BLaER1 treated with 17β-estradiol and CSF1 and Interleukin-3, amounts not matched to agents 10 nM and 100 nM (cell line): ENCODE measurements at regions not wholly inside any gene's neighbourhood (a gene's known extent, or its start where the extent isn't known, plus 50 kb on each side); places are given as distances from the start of the nearest gene placed in this dataset.

ENCODE experiments used
- H3K27ac ChIP-seq, 11 experiments: shearing (Covaris generic); formaldehyde crosslinking; 2 replicates each; pipeline ENCODE4 v1.8.1; 2022
- H3K27me3 ChIP-seq, 11 experiments: shearing (Covaris generic); formaldehyde crosslinking; 2 replicates each; pipeline ENCODE4 v1.8.1; 2022
- H3K36me3 ChIP-seq, 11 experiments: shearing (Covaris generic); formaldehyde crosslinking; 2 replicates each; pipeline ENCODE4 v1.8.1; 2022
- H3K4me1 ChIP-seq, 10 experiments: shearing (Covaris generic); formaldehyde crosslinking; 2 replicates each; pipeline ENCODE4 v1.8.1; 2022
- H3K4me2 ChIP-seq, 11 experiments: shearing (Covaris generic); formaldehyde crosslinking; 2 replicates each; pipeline ENCODE4 v1.8.1; 2022
- H3K4me3 ChIP-seq, 10 experiments: shearing (Covaris generic); formaldehyde crosslinking; 2 replicates each; pipeline ENCODE4 v1.8.1; 2022
- H3K9ac ChIP-seq, 11 experiments: shearing (Covaris generic); formaldehyde crosslinking; 2 replicates each; pipeline ENCODE4 v1.8.1; 2022
- H3K9me3 ChIP-seq, 11 experiments: shearing (Covaris generic); formaldehyde crosslinking; replicated peaks in 1 of 11; 2 replicates each; pipeline ENCODE4 v1.8.1; 2022
- H4K20me1 ChIP-seq, 11 experiments: shearing (Covaris generic); formaldehyde crosslinking; 2 replicates each; pipeline ENCODE4 v1.8.1; 2022
- Cebpa-rat ChIP-seq, 11 experiments: shearing (Covaris generic); IDR thresholded peaks; 2 replicates each; pipeline ENCODE4 v1.8.1; 2022

DNA sequence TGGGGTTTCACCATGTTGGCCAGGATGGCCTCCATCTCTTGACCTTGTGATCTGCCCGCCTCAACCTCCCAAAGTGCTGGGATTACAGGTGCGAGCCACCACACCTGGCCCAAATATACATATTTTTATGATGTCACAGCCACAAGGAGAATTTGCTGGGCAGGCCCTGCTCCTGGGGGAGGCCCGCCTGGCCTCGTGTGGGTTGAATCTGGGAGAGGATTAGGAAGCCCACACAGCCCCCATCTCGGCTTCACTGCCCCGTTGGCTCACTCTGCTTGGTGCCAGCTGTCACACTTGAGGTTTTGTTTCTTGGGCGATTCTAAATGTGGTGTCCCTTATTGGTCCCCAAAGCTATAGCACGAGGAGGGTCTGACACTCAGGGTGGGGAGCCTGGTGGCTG, 335.7 kb upstream of the AJAP1 start:
- Histone ChIP-seq H4K20me1 (no peaks in the 10 kb centered on the region), H3K27ac (no peak overlapping the region), H3K9ac (no peak overlapping the region), H3K9me3 (peaks cover 43 to 72% (median 54%) of the 10 kb centered on the region in 11 experiments), H3K4me2 (no peak overlapping the region), H3K4me1 (peaks cover 0 to 9% (median 0%) of the 10 kb centered on the region in 10 experiments; a peak in 5 of 20 replicates), H3K27me3 (no peaks in the 10 kb centered on the region), H3K36me3 (peaks cover 0 to 8% (median 0%) of the 10 kb centered on the region in 11 experiments; a peak in 2 of 22 replicates), H3K4me3 (no peak overlapping the region)
- no peak for TF ChIP-seq Cebpa-rat (IDR thresholded peaks at IDR 0.05)

DNA sequence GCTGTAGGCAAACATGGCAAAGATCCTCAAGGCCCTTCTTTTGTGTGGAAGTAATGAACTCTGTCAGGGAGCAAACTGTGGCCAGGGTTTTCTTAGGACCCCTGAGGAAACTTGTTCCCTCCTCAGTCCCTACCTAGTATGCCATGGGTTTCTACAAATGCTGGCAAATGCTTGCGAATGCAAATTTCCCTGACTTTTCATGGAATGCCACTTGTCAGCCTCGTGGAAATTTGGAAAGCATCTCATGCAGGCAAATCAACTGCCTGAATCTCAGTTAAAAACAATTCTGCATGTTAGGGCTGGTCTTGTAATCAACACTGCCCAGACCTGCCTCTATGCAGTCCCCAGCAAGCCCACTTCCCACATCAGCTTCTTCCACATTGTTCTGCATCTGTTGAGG, 334.9 kb upstream of the AJAP1 start:
- no peak for TF ChIP-seq Cebpa-rat (IDR thresholded peaks at IDR 0.05)

DNA sequence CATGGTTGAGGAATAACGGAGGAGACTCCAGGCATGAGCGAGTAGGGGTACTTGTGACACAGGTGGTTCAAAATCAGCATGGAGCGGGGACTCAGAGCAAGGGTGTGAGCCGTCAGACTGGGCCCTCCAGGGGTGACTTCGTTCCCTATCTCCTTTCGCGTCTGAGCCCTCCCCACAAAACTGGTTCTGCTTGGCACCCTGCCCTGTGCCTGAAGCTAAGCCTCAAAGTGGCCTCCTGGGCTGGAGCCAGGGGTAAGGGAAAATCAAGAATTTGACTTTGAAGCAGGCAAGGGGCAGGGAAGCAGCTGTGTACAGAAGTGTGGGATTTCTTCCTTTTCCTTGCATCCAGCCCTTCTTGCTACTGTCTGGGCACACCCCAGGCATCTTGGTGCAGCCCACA, 331.5 kb upstream of the AJAP1 start:
- Histone ChIP-seq H3K27ac (no peak overlapping the region), H3K36me3 (no peaks in the 10 kb centered on the region), H3K27me3 (no peaks in the 10 kb centered on the region), H3K9me3 (peaks cover 15 to 45% (median 28%) of the 10 kb centered on the region in 11 experiments), H3K9ac (no peak overlapping the region), H3K4me1 (peaks cover 8 to 19% (median 16%) of the 10 kb centered on the region in 10 experiments; a peak in 19 of 20 replicates), H4K20me1 (no peaks in the 10 kb centered on the region), H3K4me3 (no peak overlapping the region), H3K4me2 (no peak overlapping the region)
- TF ChIP-seq Cebpa-rat (IDR thresholded peaks at IDR 0.05): no peak

More for the DNA sequence above, 334.9 kb upstream of the AJAP1 start:
- no peaks in the 10 kb centered on the region for H3K27me3 ChIP-seq
- H3K4me2 ChIP-seq: no peak overlapping the region
- H3K9me3 ChIP-seq: peaks cover 36 to 64% (median 46%) of the 10 kb centered on the region in 11 experiments
- H3K36me3 ChIP-seq: peaks cover 0 to 2% (median 0%) of the 10 kb centered on the region in 11 experiments; a peak in 1 of 22 replicates
- peaks cover 0 to 9% (median 0%) of the 10 kb centered on the region in 10 experiments; a peak in 5 of 20 replicates for H3K4me1 ChIP-seq
- H4K20me1 ChIP-seq: no peaks in the 10 kb centered on the region
- H3K27ac ChIP-seq: no peak overlapping the region
- H3K4me3 ChIP-seq: no peak overlapping the region
- no peak overlapping the region for H3K9ac ChIP-seq

DNA sequence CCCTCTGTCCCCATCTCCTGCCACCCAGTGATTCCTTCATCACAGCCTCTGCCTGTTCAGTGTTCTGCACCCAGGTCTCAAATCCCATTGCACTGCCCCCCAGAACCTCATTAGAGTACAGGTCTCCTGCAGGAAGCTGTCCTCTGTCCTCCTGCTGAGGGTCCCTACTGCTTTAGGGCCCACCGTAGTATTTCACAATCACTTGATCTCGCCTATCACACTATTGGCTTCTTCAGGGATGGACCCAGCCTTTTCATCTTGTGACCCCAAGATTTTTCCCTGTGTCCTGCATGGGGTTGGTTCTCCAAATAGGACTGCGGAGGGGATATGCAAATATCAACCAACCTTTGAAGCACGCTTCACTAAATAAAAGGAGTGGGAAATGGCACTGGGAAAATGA, 331.1 kb upstream of the AJAP1 start:
- H3K9ac ChIP-seq: no peak overlapping the region
- TF ChIP-seq Cebpa-rat (IDR thresholded peaks at IDR 0.05): peak in 2 of 11 experiments; percentile 34 to 58; a peak in 3 of 22 replicates
- H3K4me1 ChIP-seq: peaks cover 8 to 23% (median 20%) of the 10 kb centered on the region in 10 experiments; a peak in 19 of 20 replicates
- no peak overlapping the region for H3K4me3 ChIP-seq
- H3K4me2 ChIP-seq: no peak overlapping the region
- peaks cover 15 to 48% (median 28%) of the 10 kb centered on the region in 11 experiments for H3K9me3 ChIP-seq
- no peak overlapping the region for H3K27ac ChIP-seq
- no peaks in the 10 kb centered on the region for H3K36me3 ChIP-seq
- H4K20me1 ChIP-seq: no peaks in the 10 kb centered on the region
- no peaks in the 10 kb centered on the region for H3K27me3 ChIP-seq

DNA sequence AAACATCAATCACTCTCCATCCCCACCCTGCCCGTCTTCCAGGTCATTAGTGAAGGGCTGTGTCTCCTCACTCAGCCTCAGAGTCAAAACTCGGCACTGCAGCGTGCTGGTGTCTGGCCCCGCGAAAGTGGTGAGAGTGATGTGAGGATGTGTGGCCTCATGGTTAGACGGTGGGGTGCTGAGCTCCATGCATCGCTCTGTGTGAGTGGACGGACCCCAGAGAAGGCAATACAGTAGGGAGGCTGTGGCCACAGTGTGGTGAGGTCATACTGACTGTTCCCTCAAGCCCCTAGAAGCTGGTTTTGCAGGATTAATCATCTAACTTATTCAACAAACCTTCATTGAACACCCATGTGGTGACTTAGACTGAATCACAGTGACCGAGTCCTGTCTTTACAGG, 329.9 kb upstream of the AJAP1 start:
- peaks cover 15 to 41% (median 28%) of the 10 kb centered on the region in 11 experiments for H3K9me3 ChIP-seq
- no peak overlapping the region for H3K4me3 ChIP-seq
- H3K4me2 ChIP-seq: no peak overlapping the region
- no peak for TF ChIP-seq Cebpa-rat (IDR thresholded peaks at IDR 0.05)
- no peak overlapping the region for H3K9ac ChIP-seq
- H3K36me3 ChIP-seq: no peaks in the 10 kb centered on the region
- peaks cover 8 to 24% (median 20%) of the 10 kb centered on the region in 10 experiments; a peak in 19 of 20 replicates for H3K4me1 ChIP-seq
- H3K27ac ChIP-seq: no peak overlapping the region
- H3K27me3 ChIP-seq: no peaks in the 10 kb centered on the region
- H4K20me1 ChIP-seq: no peaks in the 10 kb centered on the region

DNA sequence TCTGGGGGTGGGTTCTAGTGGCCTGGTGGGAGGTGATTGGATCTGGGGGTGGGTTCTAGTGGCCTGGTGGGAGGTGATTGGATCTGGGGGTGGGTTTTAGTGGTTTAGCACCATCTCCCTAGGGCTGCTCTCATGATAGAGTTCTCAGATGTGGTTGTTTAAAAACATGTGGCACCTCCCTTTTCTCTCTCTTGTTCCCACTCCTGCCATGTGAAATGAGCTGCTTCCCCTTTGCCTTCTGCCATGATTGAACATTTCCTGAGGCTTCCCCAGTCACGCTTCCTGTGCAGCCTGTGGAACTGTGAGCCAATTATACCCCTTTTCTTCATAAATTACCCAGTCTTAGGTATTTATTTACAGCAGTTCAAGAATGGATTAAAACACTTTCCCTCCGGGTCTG, 327.3 kb upstream of the AJAP1 start:
- Histone ChIP-seq H3K27ac (no peak overlapping the region), H3K36me3 (no peaks in the 10 kb centered on the region), H3K4me3 (no peak overlapping the region), H3K9ac (no peak overlapping the region), H3K4me2 (peak overlapping the region; percentile 40 to 73 (median 63)), H3K27me3 (no peaks in the 10 kb centered on the region), H3K4me1 (peaks cover 8 to 32% (median 25%) of the 10 kb centered on the region in 10 experiments; a peak in 19 of 20 replicates), H3K9me3 (peaks cover 0 to 18% (median 6%) of the 10 kb centered on the region in 11 experiments; a peak in 13 of 22 replicates), H4K20me1 (no peaks in the 10 kb centered on the region)
- no peak for TF ChIP-seq Cebpa-rat (IDR thresholded peaks at IDR 0.05)

DNA sequence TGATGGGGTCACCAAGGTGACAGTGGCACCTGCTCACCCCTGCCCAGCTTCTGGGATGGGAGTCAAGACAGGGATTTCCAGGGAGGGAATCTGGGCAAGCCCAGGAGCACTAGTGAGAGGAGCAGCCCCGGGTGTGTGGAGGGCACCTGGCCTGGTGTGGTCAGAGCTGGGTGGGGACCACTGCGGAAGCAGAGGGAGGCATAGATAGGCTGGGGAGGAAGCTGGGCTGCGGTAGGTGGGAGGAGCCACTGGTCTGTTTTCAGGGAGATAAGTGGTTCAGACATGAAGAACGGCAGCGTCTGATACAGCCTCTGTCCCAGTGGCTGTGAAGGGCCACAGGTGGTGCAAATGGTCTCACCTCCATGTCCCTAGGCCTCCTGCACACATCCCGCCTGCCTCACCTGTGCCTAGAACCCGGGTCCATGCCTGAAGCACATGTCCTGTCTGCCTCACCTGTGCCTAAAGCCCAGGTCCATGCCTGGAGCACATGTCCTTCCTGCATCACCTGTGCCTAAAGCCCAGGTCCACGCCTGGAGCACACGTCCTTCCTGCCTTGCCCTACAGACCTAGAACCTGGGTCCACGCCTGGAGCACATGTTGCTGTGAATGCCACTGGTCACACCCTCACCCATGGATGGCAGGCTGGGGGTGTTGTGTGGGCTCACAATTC, 325.9 kb upstream of the AJAP1 start:
- H3K4me3 ChIP-seq: no peak overlapping the region
- H3K36me3 ChIP-seq: no peaks in the 10 kb centered on the region
- peak overlapping the region in 5 of 11 experiments; percentile 57 to 73 (median 65); a peak in 4 of 22 replicates for H3K4me2 ChIP-seq
- H3K9me3 ChIP-seq: peaks cover 2 to 16% (median 7%) of the 10 kb centered on the region in 11 experiments; a peak in 21 of 22 replicates
- peaks cover 8 to 38% (median 27%) of the 10 kb centered on the region in 10 experiments; a peak in 19 of 20 replicates for H3K4me1 ChIP-seq
- H4K20me1 ChIP-seq: no peaks in the 10 kb centered on the region
- H3K27me3 ChIP-seq: no peaks in the 10 kb centered on the region
- no peak for TF ChIP-seq Cebpa-rat (IDR thresholded peaks at IDR 0.05)
- no peak overlapping the region for H3K27ac ChIP-seq
- H3K9ac ChIP-seq: no peak overlapping the region

DNA sequence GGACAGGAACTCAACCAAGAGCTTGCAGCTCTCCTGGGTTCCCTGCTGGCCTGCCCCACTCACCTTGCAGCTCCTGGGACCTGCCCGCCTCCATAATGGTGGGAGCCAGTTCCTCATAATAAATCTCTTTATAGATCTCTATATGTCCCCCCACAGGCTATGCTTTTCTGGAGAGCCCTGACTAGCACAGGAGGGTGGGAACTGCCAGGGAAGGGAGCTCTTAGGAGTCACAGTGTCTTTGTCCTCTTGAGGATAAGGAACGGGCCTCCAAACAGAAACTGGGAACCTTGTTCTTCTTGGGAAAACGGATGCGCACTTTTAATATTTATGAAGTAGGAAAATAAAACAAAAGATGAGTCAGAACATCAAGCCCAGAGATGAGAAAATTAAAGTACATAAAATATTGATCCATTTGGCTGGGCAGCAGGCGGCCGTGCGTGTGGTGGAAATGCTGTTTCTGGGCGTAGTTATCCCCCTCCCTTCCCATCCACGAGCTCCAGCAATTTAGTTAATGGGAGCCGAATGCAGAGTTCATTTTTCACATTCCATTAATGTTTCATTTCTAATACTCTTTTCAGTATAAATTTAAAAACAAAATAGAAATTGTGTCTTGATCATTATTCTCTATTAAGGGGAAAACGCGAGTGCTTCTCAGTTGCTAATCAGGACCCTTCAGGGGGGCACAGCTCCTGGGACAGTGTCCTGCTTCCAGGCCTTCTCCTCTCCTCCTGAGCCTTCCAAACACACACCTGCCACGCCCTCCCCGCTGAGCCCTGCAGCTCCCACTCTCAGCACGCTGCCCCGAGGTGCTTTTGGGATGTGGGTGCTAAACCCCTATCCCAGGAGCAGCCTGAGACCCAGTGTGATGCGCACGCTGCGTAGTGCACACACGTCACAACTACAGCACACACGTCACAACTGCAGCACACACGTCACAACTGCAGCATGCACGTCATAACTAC, 323.3 kb upstream of the AJAP1 start:
- no peaks in the 10 kb centered on the region for H3K27me3 ChIP-seq
- H4K20me1 ChIP-seq: no peaks in the 10 kb centered on the region
- H3K4me2 ChIP-seq: no peak overlapping the region
- peaks cover 8 to 38% (median 27%) of the 10 kb centered on the region in 10 experiments; a peak in 19 of 20 replicates for H3K4me1 ChIP-seq
- no peak overlapping the region for H3K4me3 ChIP-seq
- TF ChIP-seq Cebpa-rat (IDR thresholded peaks at IDR 0.05): no peak
- no peak overlapping the region for H3K27ac ChIP-seq
- no peaks in the 10 kb centered on the region for H3K36me3 ChIP-seq
- H3K9ac ChIP-seq: no peak overlapping the region
- peaks cover 8 to 34% (median 14%) of the 10 kb centered on the region in 11 experiments for H3K9me3 ChIP-seq

DNA sequence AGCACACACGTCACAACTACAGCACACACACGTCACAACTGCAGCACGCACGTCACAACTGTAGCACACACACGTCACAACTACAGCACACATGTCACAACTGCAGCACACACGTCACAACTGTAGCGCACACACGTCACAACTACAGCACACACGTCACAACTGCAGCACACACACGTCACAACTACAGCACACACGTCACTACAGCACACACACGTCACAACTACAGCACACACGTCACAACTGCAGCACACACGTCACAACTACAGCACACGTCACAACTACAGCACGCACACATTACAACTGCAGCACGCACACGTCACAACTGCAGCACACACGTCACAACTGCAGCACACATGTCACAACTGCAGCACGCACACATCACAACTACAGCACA, 322.6 kb upstream of the AJAP1 start:
- peaks cover 8 to 34% (median 22%) of the 10 kb centered on the region in 10 experiments; a peak in 19 of 20 replicates for H3K4me1 ChIP-seq

More for the DNA sequence above, 322.6 kb upstream of the AJAP1 start:
- Histone ChIP-seq H3K9me3 (peaks cover 8 to 36% (median 14%) of the 10 kb centered on the region in 11 experiments), H3K4me3 (no peak overlapping the region), H3K4me2 (peak overlapping the region in 6 of 11 experiments; percentile 18 to 47 (median 29); a peak in 9 of 22 replicates), H4K20me1 (no peaks in the 10 kb centered on the region), H3K36me3 (no peaks in the 10 kb centered on the region), H3K27ac (no peak overlapping the region), H3K27me3 (no peaks in the 10 kb centered on the region), H3K9ac (no peak overlapping the region)
- TF ChIP-seq Cebpa-rat (IDR thresholded peaks at IDR 0.05): no peak
